GM21526 (cell line): ENCODE measurements at regions not wholly inside any gene's neighbourhood (a gene's known extent, or its start where the extent isn't known, plus 50 kb on each side); places are given as distances from the start of the nearest gene placed in this dataset.

Source experiments
- ATAC-seq: cut with Tn5 transposase; IDR thresholded peaks from one replicate; pipeline ENCODE4 v1.9.1; 2021; ENCODE audit warnings: moderate library complexity; ENCODE audit not compliant: unreplicated experiment, low FRiP score

DNA sequence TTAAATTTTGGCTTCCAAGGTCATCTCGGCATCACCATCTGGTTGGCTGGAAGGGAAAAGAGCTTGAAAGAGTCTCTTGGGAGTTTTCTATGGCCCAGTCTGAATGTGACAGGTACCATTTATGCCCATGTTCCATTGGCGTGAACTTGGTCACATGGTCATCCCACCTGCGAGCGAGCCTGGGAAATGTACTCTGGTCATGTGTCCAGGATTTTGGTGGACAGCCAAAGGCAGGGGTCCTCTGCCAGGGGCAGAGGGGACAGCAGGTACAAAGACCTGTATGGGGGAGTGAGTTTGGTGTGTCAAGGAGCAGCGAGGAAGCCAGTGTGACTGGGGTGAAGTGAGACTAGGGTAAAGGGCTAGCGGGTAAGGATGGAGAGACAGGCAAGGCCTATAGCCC is 112.6 kb downstream of the CDC5L start:
- ATAC-seq: no peak

DNA sequence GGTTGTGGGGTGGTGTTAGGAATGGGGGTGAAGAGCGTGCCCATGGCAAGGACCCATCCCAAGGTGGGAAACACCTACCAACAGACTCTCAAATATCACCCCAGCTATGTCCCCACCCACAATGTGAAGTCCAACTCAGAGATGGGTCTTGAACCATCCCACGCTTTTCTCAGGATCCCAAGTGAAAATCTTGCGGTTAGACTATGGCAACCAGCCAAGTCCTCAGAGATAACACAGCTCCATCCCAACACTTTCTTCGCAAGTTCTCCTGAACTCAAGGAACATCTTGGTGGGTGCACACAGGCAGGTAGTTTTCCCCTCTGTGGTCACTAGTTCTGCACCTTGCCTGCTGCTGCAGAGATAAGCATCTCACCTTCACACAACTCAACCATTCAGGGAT is 116.0 kb downstream of the CDC5L start:
- no peak for ATAC-seq

DNA sequence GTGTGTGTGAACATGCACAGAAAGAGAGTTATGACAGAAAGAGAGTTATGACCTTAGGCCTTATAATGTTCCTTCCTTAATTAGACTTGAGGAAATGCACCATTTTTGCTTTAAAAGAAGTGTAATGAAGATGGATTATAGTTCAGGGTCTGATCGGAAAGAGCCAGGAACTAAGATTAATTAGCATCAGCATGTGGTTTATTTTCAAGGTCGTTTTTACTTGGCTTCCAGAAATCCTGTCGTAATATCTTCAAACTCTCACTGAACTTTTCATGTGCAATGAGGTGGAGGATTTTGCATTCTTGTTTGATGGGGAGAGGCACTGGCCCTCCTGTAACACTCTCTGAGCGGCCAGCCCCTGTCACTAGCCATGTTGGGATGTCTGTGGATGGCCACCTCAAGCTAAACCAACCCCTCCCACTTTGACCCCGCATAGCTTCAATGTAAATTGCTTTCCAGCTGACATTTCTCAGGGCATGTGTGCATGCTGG is 116.8 kb downstream of the CDC5L start:
- ATAC-seq: no peak

DNA sequence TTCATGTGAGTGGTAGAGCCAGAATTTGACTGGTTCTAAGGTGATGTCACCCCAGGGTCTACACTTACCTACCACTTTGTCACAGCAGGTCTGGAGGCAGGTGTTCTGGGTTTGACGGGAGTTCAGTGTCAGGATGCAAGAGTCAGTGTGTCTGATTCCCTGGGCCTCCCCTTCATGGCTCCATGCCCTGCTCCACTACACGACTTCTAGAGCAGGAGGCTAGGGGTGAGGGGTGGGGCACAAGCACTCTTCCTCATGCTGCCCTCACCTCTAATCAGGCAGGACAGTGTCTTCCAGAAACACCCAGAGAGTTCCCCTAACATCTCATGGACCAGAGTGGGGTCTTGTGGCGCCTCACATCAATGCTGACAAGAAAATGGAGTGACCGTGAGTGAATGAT is 118.2 kb downstream of the CDC5L start:
- ATAC-seq: no peak

DNA sequence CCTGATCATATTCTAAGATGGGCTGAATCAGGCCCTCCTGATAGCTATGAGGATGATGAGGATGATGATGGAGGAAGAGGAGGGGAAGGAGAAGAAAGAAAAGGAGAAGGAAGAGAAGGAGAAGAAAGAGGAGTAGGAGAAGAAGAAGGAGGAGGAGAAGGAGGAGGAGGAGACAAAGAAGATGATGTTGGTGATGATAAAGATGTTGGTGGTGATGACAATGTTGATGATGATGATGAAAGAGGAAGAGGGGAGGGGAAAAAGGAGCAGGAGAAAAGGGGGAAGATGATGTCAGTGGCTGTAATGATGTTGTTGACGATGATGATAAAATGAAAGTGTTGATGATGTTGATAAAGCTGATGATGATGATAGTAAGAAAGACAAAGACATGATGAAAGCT is 119.5 kb downstream of the CDC5L start:
- ATAC-seq: no peak

DNA sequence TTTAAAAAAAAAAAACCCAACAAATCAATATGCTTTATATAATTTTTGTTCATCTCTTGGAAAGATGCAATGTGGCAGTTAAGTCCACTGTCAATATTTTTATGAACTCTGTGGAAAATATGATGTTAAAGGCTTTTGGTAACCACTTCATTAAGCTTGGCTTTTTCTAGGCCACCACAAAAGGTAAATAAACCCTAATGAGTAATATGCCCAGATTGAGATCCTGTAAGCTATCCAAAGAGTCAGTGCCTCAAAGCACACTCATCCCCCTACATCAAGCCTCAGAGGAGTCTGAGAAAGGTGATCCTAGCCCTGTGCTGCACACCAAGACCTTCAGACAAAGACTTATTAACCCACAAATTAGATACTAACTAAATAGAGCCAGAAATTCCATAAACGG is 121.1 kb downstream of the CDC5L start:
- ATAC-seq: no peak

DNA sequence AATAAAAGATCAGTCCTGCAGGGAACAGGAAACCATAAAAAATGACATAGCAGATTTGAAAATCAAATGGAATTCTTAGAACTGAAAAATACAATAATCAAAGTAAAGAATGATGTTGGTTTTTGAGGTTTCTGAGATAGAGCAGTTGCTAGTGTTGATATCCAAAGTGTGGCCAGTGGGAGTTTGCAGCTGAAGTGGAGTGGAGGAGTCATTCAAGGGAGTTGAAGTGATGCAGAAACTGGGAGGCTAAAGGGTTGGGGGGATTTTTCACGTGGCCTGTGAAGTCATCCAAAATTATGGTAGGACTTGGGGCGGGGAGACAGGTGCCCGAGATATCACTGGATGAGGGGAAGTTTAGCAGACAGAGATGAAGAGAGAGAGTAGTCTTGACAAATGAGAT is 123.6 kb downstream of the CDC5L start:
- ATAC-seq: no peak

DNA sequence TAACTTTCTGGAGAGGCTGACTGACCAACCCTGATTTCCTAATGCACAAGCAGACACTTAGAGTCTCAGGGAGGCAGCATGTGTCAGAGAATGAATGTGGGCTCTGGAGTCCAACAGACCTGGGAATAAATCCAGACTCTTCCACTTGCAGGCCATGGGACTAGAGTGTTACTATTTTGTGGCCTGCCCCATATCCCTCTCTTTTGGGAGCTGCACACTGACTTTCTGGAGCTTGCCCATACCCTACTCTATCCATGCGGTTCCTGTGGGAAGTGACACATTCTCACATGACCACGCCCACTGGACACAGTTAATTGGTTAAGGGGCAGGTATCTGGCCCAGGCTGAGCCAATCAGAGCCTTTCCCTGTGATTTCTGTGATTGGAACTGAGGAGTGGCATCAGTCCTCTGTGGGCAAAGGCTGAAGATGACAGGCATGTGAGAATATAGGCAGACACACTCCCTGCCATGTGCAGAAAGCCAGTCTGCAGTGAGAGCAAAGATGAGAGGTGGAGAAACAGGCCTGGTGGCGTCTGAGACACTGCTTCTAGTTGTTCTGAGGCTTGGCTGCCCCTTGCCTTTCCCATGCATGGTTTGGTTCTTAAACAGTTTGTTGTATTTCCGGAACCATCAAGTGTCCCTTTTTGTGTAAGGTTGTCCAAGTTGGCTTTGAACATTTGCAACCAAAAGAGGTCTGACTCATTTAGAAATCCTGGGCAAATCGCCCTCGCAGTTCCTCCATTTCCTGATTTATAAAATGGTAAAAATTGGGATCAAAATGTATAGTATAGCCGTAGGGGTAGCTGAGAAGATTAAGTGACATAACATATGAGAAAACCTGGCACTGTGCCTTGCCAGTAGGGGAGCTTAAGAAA is 125.6 kb downstream of the CDC5L start:
- ATAC-seq: no peak

DNA sequence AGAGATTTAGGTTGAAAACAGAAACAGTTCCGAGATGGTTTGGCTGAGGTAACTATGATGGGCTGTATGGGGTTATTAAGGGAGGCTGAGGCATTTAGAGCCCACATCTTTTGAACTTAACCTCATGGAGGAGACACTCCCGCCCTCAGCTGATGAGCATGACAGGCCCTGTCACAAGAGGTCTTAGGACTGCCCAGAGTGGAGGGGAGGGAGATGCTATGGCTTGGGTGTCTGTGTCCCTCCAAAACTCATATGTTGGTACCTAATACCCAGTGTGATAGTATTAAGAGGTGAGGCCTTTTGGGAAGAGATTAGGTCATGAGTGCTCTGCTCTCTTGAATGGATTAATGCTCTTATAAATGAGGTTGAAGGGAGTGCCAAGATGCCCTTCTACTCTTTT is 126.6 kb downstream of the CDC5L start:
- no peak for ATAC-seq

DNA sequence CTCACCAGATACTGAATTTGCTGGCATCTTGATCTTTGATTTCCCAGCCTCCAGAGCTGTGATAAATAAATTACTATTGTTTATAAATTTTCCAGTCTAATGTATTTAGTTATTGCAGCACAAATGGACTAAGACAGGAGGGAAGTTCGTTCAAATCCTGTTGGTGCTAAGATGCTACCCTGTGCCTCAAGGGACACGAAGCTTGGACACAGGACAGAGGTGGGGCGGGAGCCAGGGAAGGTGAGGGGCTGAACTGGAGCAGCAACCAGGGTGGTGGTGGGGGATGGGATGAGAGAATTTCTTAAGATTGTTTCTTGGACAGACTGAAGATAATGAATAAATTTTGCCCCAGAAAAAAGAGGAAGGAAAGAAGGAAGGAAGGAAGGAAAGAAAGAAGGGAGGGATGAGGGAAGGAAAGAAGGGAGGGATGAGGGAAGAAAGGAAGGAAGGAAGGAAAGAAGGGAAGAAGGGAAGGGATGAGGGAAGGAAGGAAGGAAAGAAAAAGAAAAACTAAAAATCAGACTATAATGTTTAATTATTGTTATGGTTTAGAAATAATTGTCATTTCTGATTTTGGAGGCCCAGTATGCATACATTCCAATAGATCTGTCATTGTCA is 127.2 kb downstream of the CDC5L start:
- ATAC-seq: no peak

DNA sequence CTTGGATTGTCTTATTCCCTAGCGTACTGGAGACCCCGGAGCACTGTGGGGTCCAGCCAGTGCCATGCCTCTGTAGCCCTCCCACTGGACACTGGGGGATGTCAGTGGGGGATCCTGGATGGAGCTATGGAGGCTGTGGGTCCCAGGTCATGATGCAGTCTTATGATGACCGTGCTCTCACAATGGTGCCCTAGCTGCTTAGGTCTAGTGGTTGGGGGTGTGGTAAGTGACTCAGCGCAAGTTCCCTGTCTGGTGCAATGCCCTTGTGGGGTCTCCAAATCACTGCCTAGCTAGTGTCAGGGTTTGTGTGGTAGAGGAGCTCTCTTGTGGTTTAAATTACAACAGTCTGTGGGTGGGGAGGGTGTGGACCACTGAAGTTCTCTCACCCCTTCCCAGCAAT is 135.4 kb downstream of the CDC5L start:
- no peak for ATAC-seq

DNA sequence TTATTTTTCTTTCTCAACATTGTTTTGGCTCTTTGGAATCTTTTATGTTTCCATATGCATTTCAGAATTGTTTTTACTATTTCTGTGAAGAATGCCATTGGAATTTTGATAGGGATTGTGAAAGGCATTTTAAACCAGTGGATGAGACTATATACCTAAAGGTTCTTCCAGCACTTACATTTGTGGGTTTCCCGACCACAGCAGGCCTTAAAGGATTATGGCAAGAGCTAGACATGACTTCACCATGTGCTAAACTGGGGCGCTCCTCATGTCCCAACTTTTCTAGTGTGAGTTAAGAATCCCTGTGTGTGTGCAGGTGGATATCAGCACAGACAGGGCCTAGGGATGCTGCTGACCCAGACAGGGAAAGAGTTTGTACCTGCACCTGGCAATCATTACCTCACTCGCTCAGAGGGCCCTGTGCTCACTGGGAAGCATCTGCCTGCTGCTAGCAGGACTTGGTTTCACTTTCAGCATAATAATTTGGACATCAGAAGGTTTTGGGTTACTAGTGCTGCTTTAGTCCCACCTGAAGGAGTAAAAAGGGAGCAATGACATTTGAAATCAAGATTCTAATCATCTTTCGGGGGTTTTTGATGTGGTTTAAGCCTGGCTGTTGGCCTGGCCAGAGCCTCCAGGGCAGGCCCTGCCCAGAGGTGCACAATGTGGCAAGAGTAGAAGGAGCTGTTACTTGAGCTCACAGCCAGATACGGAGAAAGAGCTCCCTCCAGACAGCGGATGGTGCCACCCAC is 137.1 kb downstream of the CDC5L start:
- ATAC-seq: no peak

DNA sequence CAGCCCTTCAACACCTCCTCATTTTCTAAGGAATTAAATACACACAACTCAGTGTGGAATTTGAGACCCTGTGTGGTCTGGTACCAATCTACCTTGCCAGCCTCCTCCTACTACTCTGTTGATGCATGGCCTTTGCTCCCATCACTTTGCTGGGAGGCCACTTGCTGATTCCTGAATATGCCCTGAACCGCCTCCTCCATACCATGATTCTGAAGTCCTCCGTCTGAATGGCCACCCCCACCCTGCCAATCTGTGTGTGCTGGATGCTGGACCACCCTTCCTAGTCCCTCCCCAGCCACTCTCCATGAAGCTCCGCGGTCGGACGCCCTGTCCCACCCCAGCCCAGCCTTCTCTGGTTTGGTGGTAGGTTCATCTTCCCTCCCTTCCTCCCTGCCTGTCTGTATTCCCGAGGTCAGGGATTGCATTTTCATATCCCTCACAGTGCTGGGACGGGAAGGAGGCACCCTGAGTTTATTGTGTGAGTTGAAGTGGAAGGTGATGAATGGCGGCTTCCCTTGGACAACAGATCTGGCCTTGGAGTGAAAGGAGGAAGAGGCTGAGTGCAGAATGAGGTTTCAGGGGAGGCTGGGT is 138.3 kb downstream of the CDC5L start:
- no peak for ATAC-seq

DNA sequence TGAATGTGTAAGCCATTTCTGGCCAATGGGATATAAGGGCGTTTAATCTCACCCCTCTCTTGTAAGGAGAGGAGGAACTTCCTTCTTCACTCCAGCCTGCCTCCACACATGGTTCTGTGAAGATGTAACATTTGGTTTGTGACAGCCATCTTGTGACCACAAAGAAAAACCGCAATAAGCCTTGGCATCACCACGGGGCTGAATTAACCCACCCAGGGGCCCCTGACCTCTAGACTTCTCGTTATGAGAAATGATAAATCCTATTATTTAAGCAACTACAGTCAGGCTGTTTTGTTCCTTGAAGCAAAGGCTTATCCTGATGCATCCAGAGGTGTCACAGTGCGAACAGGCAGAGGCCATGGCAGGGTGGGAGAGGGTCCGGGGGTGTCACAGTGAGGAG is 139.7 kb downstream of the CDC5L start:
- no peak for ATAC-seq

DNA sequence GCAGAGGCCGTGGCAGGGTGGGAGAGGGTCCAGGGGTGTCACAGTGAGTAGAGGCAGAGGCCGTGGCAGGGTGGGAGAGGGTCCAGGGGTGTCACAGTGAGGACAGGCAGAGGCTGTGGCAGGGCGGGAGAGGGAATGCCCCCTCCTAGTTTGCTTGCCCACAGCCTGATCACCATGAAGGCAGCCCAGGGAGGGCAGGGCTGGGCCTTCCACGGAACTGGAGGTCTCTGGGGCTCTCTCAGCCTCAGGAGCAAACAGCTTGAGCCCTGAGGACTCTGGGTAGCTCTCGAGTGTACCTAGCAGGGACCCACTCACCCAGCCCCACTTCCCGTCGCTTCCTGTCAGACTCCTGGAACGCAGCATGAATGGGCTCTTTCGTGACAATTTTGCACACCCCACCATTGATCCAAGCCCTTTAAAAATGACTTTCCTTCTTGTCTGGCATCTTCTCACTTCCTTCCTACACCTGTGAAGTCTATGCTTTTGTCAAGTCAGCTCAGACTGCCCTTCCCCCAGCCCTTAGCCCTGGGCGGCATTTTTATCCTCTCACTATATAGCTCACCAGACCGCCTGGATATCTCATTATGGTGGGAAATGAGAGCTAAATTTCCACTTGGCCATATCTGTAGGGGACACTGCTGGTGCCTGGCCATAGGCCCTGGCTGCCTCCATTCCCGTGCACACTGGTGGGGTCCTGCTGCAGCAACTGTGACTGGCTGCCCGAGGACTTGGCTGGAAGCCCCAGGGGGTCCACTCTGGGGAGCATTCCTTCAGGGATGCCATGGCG is 140.3 kb downstream of the CDC5L start:
- ATAC-seq: no peak

DNA sequence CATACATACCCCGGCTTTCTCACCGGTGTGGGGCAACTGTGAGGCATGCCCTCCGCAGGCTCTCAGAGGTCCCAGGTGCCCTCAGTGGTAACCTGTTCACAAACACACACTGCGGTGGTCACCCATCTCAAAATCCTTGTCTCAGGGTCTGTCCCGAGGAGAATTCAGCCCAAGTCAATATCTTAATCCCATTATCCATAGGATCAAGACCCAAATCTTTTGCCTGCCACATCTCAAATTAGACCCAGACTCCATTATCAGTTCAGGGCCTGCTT is 140.8 kb downstream of the CDC5L start:
- ATAC-seq: no peak

DNA sequence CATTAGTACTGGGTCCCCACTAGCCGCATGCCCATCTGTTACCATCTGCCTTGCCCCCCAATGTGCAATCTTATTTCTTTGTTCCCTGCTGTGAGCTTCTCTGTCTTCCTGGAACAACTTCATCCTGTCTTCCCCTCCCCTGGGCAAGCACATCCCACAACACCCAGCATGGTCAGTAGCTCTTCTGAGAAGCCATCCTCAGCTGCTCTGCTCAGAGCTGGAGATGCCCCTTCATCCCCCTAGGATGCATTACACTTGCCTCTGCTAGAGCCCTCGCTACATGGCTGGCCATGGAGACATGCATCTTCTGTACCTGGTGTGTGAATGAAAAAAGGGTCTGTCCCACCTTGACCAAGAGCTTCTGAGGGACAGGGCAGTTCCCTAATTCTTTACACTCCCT is 141.2 kb downstream of the CDC5L start:
- no peak for ATAC-seq

DNA sequence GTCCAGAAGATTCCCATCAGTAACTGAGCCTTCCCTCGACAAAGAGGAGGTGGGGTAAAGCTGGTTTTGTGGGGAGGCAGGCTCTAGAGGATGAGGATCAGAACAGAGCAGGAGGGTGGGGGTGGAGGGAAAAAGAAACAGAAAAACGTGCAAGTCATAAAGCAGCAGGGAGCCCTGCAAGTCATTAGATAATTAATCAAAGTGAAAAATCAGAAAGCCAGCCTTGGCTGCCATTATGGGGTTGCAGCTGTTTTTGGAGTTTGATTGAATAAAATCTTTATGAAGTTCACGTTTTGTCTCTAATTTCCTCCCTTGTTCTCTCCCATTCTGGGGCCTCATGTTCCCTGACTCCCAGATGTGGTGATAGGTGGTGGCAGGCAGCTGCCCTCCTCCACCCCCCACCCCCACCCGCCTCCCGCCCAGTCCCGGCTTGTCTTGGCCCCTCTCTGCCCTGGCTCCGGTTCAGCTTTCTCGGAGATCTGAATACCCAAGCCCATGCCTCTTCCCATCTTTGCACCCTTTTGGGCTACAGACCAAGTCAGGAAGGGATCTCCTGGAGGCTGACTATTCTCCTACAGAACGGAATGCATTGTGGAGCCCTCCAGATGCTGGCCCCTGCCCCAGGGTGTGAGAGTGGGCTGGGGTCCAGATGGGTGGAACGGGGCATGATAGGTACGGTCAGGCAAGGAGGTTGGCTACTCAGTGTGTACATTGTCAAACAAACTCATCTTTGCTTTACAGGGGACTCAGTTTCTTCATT is 141.8 kb downstream of the CDC5L start:
- ATAC-seq: no peak

DNA sequence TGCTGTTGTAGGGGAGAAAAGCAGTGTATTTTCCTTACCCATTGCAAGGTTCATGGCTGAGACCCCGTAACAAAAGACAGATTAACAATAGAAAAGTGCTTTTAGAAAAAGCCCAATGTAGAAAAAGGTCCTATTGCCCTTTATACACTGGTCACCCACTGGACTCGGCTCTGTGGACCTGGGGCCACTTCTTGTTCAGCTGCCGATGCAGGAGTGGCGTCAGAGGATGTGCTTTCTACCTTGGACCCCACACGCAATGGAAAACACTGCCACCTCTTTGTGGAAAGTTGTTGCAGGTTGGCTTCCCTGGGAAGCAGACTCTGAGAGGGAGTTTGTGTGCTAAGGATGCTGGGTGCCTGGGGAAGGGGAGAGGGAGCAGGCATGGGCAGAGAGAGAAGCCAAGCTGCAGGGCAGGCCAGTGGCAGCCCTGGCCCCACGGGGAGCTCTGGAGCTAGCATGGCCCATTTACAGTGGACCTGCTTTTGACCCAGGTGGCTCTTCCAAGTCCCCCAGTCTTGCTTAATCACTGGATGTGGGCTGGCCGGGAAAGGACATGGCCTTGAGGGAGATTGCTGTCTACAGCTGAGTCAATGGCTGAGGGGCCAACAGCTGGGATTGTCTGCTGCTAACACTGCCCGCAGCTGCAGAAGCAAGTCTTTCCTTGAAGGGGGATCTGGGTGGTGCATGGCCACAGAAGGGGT is 142.9 kb downstream of the CDC5L start:
- no peak for ATAC-seq
